ENCODE measurements at regions not wholly inside any gene's neighbourhood (a gene's known extent, or its start where the extent isn't known, plus 50 kb on each side); places are given as distances from the start of the nearest gene placed in this dataset.

- H4K20me1 ChIP-seq (replicated peaks; ENCODE audit: control insufficient read depth, insufficient read depth, low read length), result no peaks in the 10 kb centered on the region
- H3K4me1 ChIP-seq (replicated peaks in 1 of 2; ENCODE audit: control insufficient read depth in 2 of 2, insufficient read depth in 2 of 2, low read length in 2 of 2), result peaks cover 0 to 12% of the 10 kb centered on the region in 2 experiments; a peak in 3 of 5 replicates
- no peaks in the 10 kb centered on the region for H3K9me3 ChIP-seq (replicated peaks; ENCODE audit: control insufficient read depth, insufficient read depth, low read depth, low read length)
- TF ChIP-seq STAT5A (IDR thresholded peaks at IDR 0.05; ENCODE audit: borderline replicate concordance, low read length) (no peak), CSDE1 (IDR thresholded peaks at IDR 0.05) (no peak), TRIM28 (IDR thresholded peaks at IDR 0.05) (no peak), TCFL5 (CRISPR knock-in tag; conservative IDR thresholded peaks at IDR 0.05) (no peak), SLC30A9 (CRISPR knock-in tag; IDR thresholded peaks at IDR 0.05) (no peak), STAT5B (CRISPR knock-in tag; IDR thresholded peaks at IDR 0.05) (no peak), HINFP (tag; conservative IDR thresholded peaks at IDR 0.05; ENCODE audit: low read depth) (no peak)
- in situ Hi-C loops (cut with MboI) (no loop called here), intact Hi-C loops (cut with micrococcal nuclease) (no loop called here)
- FAIRE-seq (no peak), DNase-seq (ENCODE audit: extremely low read depth in 1 of 4, low spot score in 3 of 4) (no peak), ATAC-seq (no peak)
- CTCF ChIA-PET (ENCODE audit: low intra/inter-chr PET ratio), result no interaction called here
- no peaks in the 10 kb centered on the region for H3K36me3 ChIP-seq (ENCODE audit: control insufficient read depth, insufficient read depth, low read length)
- no TSS peak for BruUV-seq (replicated peaks)
- H3K9ac ChIP-seq (ENCODE audit: insufficient read depth in 1 of 2, low read depth in 2 of 2, low read length in 2 of 2), result no peak overlapping the region
- H3K9me1 ChIP-seq (ENCODE audit: control insufficient read depth, insufficient read depth, low read length), result no peaks in the 10 kb centered on the region
- H3K27ac ChIP-seq (ENCODE audit: extremely low read depth, low read depth, low read length), result no peak overlapping the region
- no peaks in the 10 kb centered on the region for H3K79me2 ChIP-seq (ENCODE audit: control insufficient read depth, insufficient read depth, low read length)
- no peaks in the 10 kb centered on the region for H3K27me3 ChIP-seq (ENCODE audit: control insufficient read depth in 2 of 2, insufficient read depth in 2 of 2, low read length in 2 of 2)
- no peak overlapping the region for H3K4me3 ChIP-seq
- no peak overlapping the region for H3K4me2 ChIP-seq (ENCODE audit: insufficient read depth, low read length)
- peak overlapping the region; percentile 29; the same call in 1 of the 2 replicates for H2AFZ ChIP-seq (ENCODE audit: low read depth, low read length)
- POLR2A ChIA-PET, result no interaction called here
- 75% methylated on average over 2 of the region's 2 CpGs for WGBS (ENCODE audit: insufficient coverage, low coverage, missing lambda C conversion rate)
These were observed 306.1 kb downstream of the ZEB2 start for GRCh38 chr2:144213797-144214196.
